ENCODE measurements at regions not wholly inside any gene's neighbourhood (a gene's known extent, or its start where the extent isn't known, plus 50 kb on each side); places are given as distances from the start of the nearest gene placed in this dataset.

DNA sequence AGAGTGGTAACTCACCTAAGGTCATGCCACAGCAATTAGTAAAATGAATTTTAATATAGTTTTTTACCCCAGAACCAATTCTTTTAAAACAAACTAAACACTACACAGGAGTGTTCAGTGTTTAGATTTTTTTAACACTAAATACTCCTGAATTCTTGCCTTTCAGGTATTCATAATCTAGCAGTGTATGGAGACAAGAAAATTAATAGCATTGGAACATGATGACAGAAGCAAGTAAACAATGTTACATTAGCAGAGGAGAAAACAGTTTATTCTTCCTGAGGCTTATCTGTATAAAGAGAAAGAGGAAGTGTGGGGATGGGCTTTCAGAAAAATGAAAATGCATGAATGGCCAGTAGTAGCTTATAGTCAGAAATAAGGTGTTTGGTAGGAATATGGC lies 222.1 kb upstream of the FAT3 start:
- TF ChIP-seq, protein P1, sequence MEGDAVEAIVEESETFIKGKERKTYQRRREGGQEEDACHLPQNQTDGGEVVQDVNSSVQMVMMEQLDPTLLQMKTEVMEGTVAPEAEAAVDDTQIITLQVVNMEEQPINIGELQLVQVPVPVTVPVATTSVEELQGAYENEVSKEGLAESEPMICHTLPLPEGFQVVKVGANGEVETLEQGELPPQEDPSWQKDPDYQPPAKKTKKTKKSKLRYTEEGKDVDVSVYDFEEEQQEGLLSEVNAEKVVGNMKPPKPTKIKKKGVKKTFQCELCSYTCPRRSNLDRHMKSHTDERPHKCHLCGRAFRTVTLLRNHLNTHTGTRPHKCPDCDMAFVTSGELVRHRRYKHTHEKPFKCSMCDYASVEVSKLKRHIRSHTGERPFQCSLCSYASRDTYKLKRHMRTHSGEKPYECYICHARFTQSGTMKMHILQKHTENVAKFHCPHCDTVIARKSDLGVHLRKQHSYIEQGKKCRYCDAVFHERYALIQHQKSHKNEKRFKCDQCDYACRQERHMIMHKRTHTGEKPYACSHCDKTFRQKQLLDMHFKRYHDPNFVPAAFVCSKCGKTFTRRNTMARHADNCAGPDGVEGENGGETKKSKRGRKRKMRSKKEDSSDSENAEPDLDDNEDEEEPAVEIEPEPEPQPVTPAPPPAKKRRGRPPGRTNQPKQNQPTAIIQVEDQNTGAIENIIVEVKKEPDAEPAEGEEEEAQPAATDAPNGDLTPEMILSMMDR (IDR thresholded peaks at IDR 0.05) = no peak
- TF ChIP-seq POLR2A (IDR thresholded peaks at IDR 0.05) = no peak
